A549 (cell line): ENCODE measurements at regions not wholly inside any gene's neighbourhood (a gene's known extent, or its start where the extent isn't known, plus 50 kb on each side); places are given as distances from the start of the nearest gene placed in this dataset.

ENCODE experiments used
- ATAC-seq, 2 experiments: fragments of 200-7000 bp in 1 of 2; fragments of >200 bp in 1 of 2; cut with Nextera tagmentation in 1 of 2; cut with Tn5 transposase in 1 of 2; 3 replicates each; pipeline versions ENCODE4 v1.8.0 to v1.9.1; 2018 to 2020; ENCODE audit warnings: mild to moderate bottlenecking in 1 of 2, moderate library complexity in 1 of 2
- CTCF ChIA-PET: fragments of 300-600 bp; sonication (Branson Sonifier 250); formaldehyde crosslinking; extraction: SDS; loops from one replicate; lab custom pipeline; 2021; ENCODE audit warnings: antibody characterized with exemption, inconsistent platforms; lab: Yijun Ruan, JAX
- POLR2A ChIA-PET: fragments of 350-600 bp; formaldehyde crosslinking; extraction: SDS; loops from one replicate; lab custom pipeline; 2021; ENCODE audit warnings: antibody characterized with exemption, inconsistent platforms; lab: Yijun Ruan, JAX
- DNase-seq, 2 experiments: peaks; one replicate each; pipeline versions ENCODE4 v3.0.0 to v3.0.0-alpha.2; 2011 to 2016; ENCODE audit warnings: low read depth in 1 of 2, low spot score in 1 of 2
- FAIRE-seq: peaks from 2 replicates; lab custom pipeline; 2011; peaks lifted over from hg19 to GRCh38; lab: Jason Lieb, UNC
- H3K27ac ChIP-seq, 2 experiments: fragments of >200 bp; sonication (Bioruptor Twin); formaldehyde crosslinking; 3 replicates each; pipeline ENCODE4 v1.5.1; 2016 to 2017
- H3K4me1 ChIP-seq: fragments of >200 bp; sonication (Bioruptor Twin); formaldehyde crosslinking; 3 replicates; pipeline ENCODE4 v1.6.1; 2016
- H3K4me2 ChIP-seq: fragments of >200 bp; sonication (Bioruptor Twin); formaldehyde crosslinking; 3 replicates; pipeline ENCODE4 v1.6.1; 2016
- H3K4me3 ChIP-seq: fragments of >200 bp; sonication (Bioruptor Twin); formaldehyde crosslinking; 3 replicates; pipeline ENCODE4 v1.5.1; 2016
- H3K9me3 ChIP-seq: fragments of >200 bp; sonication (Bioruptor Twin); formaldehyde crosslinking; 3 replicates; pipeline ENCODE4 v1.6.1; 2016
- ATOH8 ChIP-seq: fragments of 250-450 bp; sonication (Bioruptor Pico); IDR thresholded peaks from 2 replicates; pipeline ENCODE4 v1.5.0; 2020; ENCODE audit warnings: low read depth, mild to moderate bottlenecking, moderate library complexity
- BCL3 ChIP-seq: fragments of >200 bp; sonication (Bioruptor Twin); formaldehyde crosslinking; IDR thresholded peaks from 3 replicates; pipeline ENCODE4 v1.6.1; 2016
- CBX2 ChIP-seq: fragments of 200-600 bp; sonication (generic); IDR thresholded peaks from 2 replicates; pipeline ENCODE4 v1.6.1; 2016; ENCODE audit warnings: low read depth, mild to moderate bottlenecking, borderline replicate concordance
- CEBPB ChIP-seq, 2 experiments: fragments of >200 bp in 1 of 2; sonication (Bioruptor Twin) in 1 of 2; formaldehyde crosslinking in 1 of 2; IDR thresholded peaks; 2 replicates each; pipeline ENCODE4 v1.6.1; 2012 to 2016
- CHD2 ChIP-seq: fragments of 150-350 bp; IDR thresholded peaks from 2 replicates; pipeline ENCODE4 v1.6.1; 2014; ENCODE audit warnings: low read length; ENCODE audit not compliant: partially characterized antibody
- CTCF ChIP-seq: fragments of >200 bp; sonication (Bioruptor Twin); formaldehyde crosslinking; IDR thresholded peaks from 3 replicates; pipeline ENCODE4 v1.5.1; 2016
- ESRRA ChIP-seq: fragments of 150-350 bp; IDR thresholded peaks from 2 replicates; pipeline ENCODE4 v1.6.1; 2014; ENCODE audit warnings: mild to moderate bottlenecking, low read length, borderline replicate concordance
- HEYL ChIP-seq: fragments of 250-450 bp; sonication (Bioruptor Pico); IDR thresholded peaks from 2 replicates; pipeline ENCODE4 v1.8.0; 2021; ENCODE audit warnings: mild to moderate bottlenecking, moderate library complexity
- HOXB13 ChIP-seq: fragments of 250-450 bp; sonication (Bioruptor Pico); IDR thresholded peaks from 2 replicates; pipeline ENCODE4 v1.5.0; 2020; ENCODE audit warnings: low read depth, mild to moderate bottlenecking, moderate library complexity
- HOXB5 ChIP-seq: fragments of 250-450 bp; sonication (Bioruptor Pico); IDR thresholded peaks from 2 replicates; pipeline ENCODE4 v1.5.0; 2020; ENCODE audit warnings: mild to moderate bottlenecking, moderate library complexity
- JUN ChIP-seq, 2 experiments: fragments of >200 bp; sonication (Bioruptor Twin); formaldehyde crosslinking; IDR thresholded peaks; 2 replicates in 1 of 2; 3 replicates in 1 of 2; pipeline ENCODE4 v1.6.1; 2016 to 2017
- MAFK ChIP-seq: fragments of 450-650 bp; IDR thresholded peaks from 2 replicates; pipeline ENCODE4 v1.6.1; 2014; ENCODE audit not compliant: partially characterized antibody
- MAX ChIP-seq: IDR thresholded peaks from 2 replicates; pipeline ENCODE4 v1.6.1; 2012
- MAZ ChIP-seq: fragments of 150-350 bp; IDR thresholded peaks from 2 replicates; pipeline ENCODE4 v1.6.1; 2014; ENCODE audit warnings: antibody characterized with exemption, low read depth, low read length, borderline replicate concordance
- NFE2L2 ChIP-seq: fragments of 150-350 bp; conservative IDR thresholded peaks from 2 replicates; pipeline ENCODE4 v1.6.1; 2014; ENCODE audit warnings: low read length
- NPAS2 ChIP-seq: fragments of 250-450 bp; sonication (Bioruptor Pico); IDR thresholded peaks from 2 replicates; pipeline ENCODE4 v1.8.0; 2022; ENCODE audit warnings: mild to moderate bottlenecking, moderate library complexity, borderline replicate concordance
- NR3C1 ChIP-seq: fragments of >200 bp; sonication (Bioruptor Twin); formaldehyde crosslinking; IDR thresholded peaks from 3 replicates; pipeline ENCODE4 v1.6.1; 2017
- PHF8 ChIP-seq: fragments of 200-600 bp; sonication (generic); IDR thresholded peaks from 2 replicates; pipeline ENCODE4 v1.6.1; 2016; ENCODE audit warnings: low read depth, mild to moderate bottlenecking, antibody characterized with exemption, moderate library complexity, borderline replicate concordance
- POLR2A ChIP-seq: IDR thresholded peaks from 2 replicates; pipeline ENCODE4 v1.6.1; 2012; ENCODE audit warnings: mild to moderate bottlenecking, low read length
- POLR2AphosphoS2 ChIP-seq: conservative IDR thresholded peaks from 2 replicates; pipeline ENCODE4 v1.6.1; 2012; ENCODE audit warnings: low read length, improper control_type of control experiment, inconsistent platforms
- REST ChIP-seq: fragments of 200-600 bp; sonication (generic); IDR thresholded peaks from 2 replicates; pipeline ENCODE4 v1.6.1; 2016; ENCODE audit warnings: antibody characterized with exemption, mild to moderate bottlenecking, moderate library complexity
- RNF2 ChIP-seq: fragments of 200-600 bp; sonication (generic); IDR thresholded peaks from 2 replicates; pipeline ENCODE4 v1.6.1; 2016; ENCODE audit warnings: low read depth, mild to moderate bottlenecking, antibody characterized with exemption, moderate library complexity, borderline replicate concordance
- TFCP2L1 ChIP-seq: fragments of 250-450 bp; sonication (Bioruptor Pico); IDR thresholded peaks from 2 replicates; pipeline ENCODE4 v1.5.0; 2021; ENCODE audit warnings: mild to moderate bottlenecking
- ZSCAN20 ChIP-seq: fragments of 250-450 bp; sonication (Bioruptor Pico); IDR thresholded peaks from 2 replicates; pipeline ENCODE4 v1.8.0; 2022; ENCODE audit warnings: mild to moderate bottlenecking, moderate library complexity
- WGBS: methylation state at CpG from one replicate; pipeline ENCODE4 v1.1.6; 2017; ENCODE audit errors: missing lambda C conversion rate; 5-methylcytosine and 5-hydroxymethylcytosine counted together

GRCh38 chr13:40113643-40114304, 458.3 kb downstream of the COG6 start:
- no peak for FAIRE-seq
- 97% methylated on average over 8 of the region's 8 CpGs for WGBS
- peaks cover 46% of the 10 kb centered on the region for H3K4me1 ChIP-seq
- no peak for TF ChIP-seq CBX2
- TF ChIP-seq, all 56 proteins: peak for 0
- no peak for DNase-seq
- Histone ChIP-seq H3K27ac (peak overlapping the region; percentile 0 to 90; a peak in 1 of 6 replicates), H3K4me3 (no peak overlapping the region), H3K9me3 (no peaks in the 10 kb centered on the region), H3K4me2 (no peak overlapping the region)
- ATAC-seq, result no peak
- POLR2A ChIA-PET, result no interaction called here
- CTCF ChIA-PET, result no interaction called here

- WGBS, result 89% methylated on average over 6 of the region's 6 CpGs
- DNase-seq, result no peak
- Histone ChIP-seq H3K27ac (peak overlapping the region; percentile 83 to 90), H3K4me2 (no peak overlapping the region), H3K9me3 (peaks cover 1% of the 10 kb centered on the region; the same call in 1 of the 3 replicates), H3K4me1 (peaks cover 40% of the 10 kb centered on the region), H3K4me3 (no peak overlapping the region)
- FAIRE-seq, result no peak
- ChIA-PET POLR2A (no interaction called here), CTCF (no interaction called here)
- no peak for TF ChIP-seq NFE2L2
- TF ChIP-seq NR3C1, result no peak
- no peak for TF ChIP-seq JUN (IDR thresholded peaks at IDR 0.05)
- no peak for TF ChIP-seq ATOH8 (CRISPR knock-in tag)
- no peak for TF ChIP-seq CEBPB (IDR thresholded peaks at IDR 0.05)
- TF ChIP-seq MAFK, result no peak
- TF ChIP-seq MAZ, result no peak
- TF ChIP-seq BCL3, result no peak
- TF ChIP-seq MAX, result no peak
- TF ChIP-seq HEYL (CRISPR knock-in tag), result no peak
- TF ChIP-seq POLR2AphosphoS2, result no peak
- no peak for TF ChIP-seq HOXB13 (CRISPR knock-in tag)
- TF ChIP-seq ESRRA, result no peak
- TF ChIP-seq ZSCAN20, result no peak
- no peak for TF ChIP-seq POLR2A
- ATAC-seq, result no peak
Observed at GRCh38 chr13:40114305-40114896, 458.9 kb downstream of the COG6 start.

GRCh38 chr13:40115426-40115825, 460.0 kb downstream of the COG6 start:
- POLR2A ChIA-PET, result no interaction called here
- ATAC-seq, result peak; percentile 24 to 49; a peak in 2 of 6 replicates
- no peak for TF ChIP-seq HEYL (CRISPR knock-in tag)
- no peak for TF ChIP-seq MAFK
- no peak for TF ChIP-seq HOXB5
- no peak for TF ChIP-seq MAX
- no peak for TF ChIP-seq CTCF
- TF ChIP-seq CEBPB (IDR thresholded peaks at IDR 0.05), result no peak
- TF ChIP-seq NPAS2 (CRISPR knock-in tag), result no peak
- TF ChIP-seq TFCP2L1, result no peak
- no peak for TF ChIP-seq RNF2
- no peak for TF ChIP-seq CHD2
- no peak for TF ChIP-seq REST
- no peak for TF ChIP-seq ZSCAN20
- no peak for TF ChIP-seq HOXB13 (CRISPR knock-in tag)
- no peak for TF ChIP-seq PHF8

More at GRCh38 chr13:40115426-40115825, 460.0 kb downstream of the COG6 start:
- WGBS, result 68% methylated on average over 2 of the region's 2 CpGs
- Histone ChIP-seq H3K27ac (peak overlapping the region; percentile 83 to 90), H3K4me2 (peak overlapping the region; percentile 80), H3K4me1 (peaks cover 31% of the 10 kb centered on the region), H3K9me3 (peaks cover 8% of the 10 kb centered on the region; the same call in 1 of the 3 replicates), H3K4me3 (peak overlapping the region; percentile 14; the same call in 1 of the 3 replicates)
- CTCF ChIA-PET, result no interaction called here
- DNase-seq (no peak), FAIRE-seq (no peak)
